ENCODE measurements at regions not wholly inside any gene's neighbourhood (a gene's known extent, or its start where the extent isn't known, plus 50 kb on each side); places are given as distances from the start of the nearest gene placed in this dataset.

DNA sequence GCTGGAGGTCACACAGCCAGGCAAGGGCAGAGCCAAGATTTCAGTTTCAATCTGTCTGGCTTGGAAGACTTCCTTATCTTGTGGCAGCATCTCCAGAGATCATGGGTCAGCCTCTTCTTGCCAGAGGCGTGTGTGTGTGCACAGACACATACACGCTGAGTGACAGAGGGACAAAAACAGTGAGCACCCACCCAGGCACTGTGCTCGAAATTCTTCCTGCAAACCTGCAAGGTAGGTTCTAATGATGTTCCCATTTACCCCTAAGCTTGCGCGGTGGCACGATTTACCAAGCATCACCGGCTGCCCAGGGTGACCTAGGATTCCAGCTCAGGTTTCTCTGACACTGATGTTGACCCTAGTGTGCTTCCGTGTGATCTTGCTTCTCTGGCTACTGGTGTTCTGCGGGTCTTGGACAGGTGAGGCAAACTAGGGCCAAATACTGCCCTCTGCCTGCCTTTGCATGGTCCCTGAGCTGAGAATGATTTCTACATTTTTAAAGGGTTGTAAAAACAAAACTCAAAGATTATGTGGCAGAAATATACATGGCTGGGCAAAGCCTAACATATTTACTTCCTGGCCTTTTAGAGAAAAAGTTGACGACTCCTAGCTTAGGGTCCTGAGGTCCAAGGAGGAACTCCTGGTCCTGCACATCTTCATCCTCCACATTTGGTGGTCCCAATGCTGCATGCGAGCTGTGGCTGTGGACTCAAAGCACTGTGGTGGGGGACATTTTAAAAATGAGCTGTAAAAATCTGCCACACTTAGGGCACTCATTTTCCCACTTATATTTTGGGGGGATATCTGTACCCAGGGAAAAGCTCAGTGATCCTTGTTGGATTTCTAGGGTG is 268.5 kb downstream of the RPS24 start (continued):
- TF ChIP-seq, protein P1, sequence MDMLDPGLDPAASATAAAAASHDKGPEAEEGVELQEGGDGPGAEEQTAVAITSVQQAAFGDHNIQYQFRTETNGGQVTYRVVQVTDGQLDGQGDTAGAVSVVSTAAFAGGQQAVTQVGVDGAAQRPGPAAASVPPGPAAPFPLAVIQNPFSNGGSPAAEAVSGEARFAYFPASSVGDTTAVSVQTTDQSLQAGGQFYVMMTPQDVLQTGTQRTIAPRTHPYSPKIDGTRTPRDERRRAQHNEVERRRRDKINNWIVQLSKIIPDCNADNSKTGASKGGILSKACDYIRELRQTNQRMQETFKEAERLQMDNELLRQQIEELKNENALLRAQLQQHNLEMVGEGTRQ (IDR thresholded peaks at IDR 0.05; ENCODE audit: borderline replicate concordance, low read depth, low read length) = no peak
- TF ChIP-seq NFIC (IDR thresholded peaks at IDR 0.05; ENCODE audit: borderline replicate concordance) (no peak), EZH2phosphoT487 (IDR thresholded peaks at IDR 0.05; ENCODE audit: borderline replicate concordance, low read depth) (no peak), RAD21 (IDR thresholded peaks at IDR 0.05; ENCODE audit: low read length) (peak; percentile 69), JUND (IDR thresholded peaks at IDR 0.05) (no peak), TAF1 (IDR thresholded peaks at IDR 0.05; ENCODE audit: borderline replicate concordance, low read depth, low read length) (no peak), MEF2A (IDR thresholded peaks at IDR 0.05; ENCODE audit: borderline replicate concordance, low read depth) (no peak), TCF12 (IDR thresholded peaks at IDR 0.05) (no peak), SMC3 (IDR thresholded peaks at IDR 0.05; ENCODE audit: low read depth, low read length) (peak; percentile 55)
- TF ChIP-seq, protein P2, sequence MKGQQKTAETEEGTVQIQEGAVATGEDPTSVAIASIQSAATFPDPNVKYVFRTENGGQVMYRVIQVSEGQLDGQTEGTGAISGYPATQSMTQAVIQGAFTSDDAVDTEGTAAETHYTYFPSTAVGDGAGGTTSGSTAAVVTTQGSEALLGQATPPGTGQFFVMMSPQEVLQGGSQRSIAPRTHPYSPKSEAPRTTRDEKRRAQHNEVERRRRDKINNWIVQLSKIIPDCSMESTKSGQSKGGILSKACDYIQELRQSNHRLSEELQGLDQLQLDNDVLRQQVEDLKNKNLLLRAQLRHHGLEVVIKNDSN (IDR thresholded peaks at IDR 0.05; ENCODE audit: borderline replicate concordance, low read depth) = no peak

DNA sequence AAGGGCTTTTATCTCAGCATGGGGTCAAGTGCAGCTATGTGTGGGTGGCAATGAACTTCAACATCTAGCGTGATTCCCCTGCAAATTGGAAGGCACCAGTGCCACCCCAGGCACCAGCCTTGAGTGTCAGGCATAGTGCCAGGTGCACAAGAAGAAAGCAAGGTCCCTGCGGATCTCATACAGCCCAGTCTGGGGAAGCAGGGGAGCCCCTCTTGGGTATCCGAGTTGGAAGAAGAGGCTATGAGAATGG is 269.0 kb downstream of the RPS24 start:
- no peaks in the 10 kb centered on the region for H3K27me3 ChIP-seq (ENCODE audit: insufficient read depth)
- peak overlapping the region; percentile 77 for H2AFZ ChIP-seq (ENCODE audit: low read depth)
- no peaks in the 10 kb centered on the region for H3K79me2 ChIP-seq (ENCODE audit: insufficient read depth)
- H3K9me3 ChIP-seq = no peaks in the 10 kb centered on the region
- no peak for DNase-seq
- H3K4me2 ChIP-seq = peak overlapping the region; percentile 96
- H3K4me1 ChIP-seq (ENCODE audit: control insufficient read depth in 1 of 2, insufficient read depth in 2 of 2, low read depth in 1 of 2, low read length in 1 of 2) = peaks cover 15 to 41% of the 10 kb centered on the region in 2 experiments; a peak in 3 of 4 replicates
- H3K9me2 ChIP-seq = no peaks in the 10 kb centered on the region
- H3F3A ChIP-seq (replicated peaks; ENCODE audit: insufficient read depth) = no peaks in the 10 kb centered on the region
- WGBS (ENCODE audit: low lambda C conversion rate) = 12% methylated on average over 3 of the region's 3 CpGs
- H3K4me3 ChIP-seq (ENCODE audit: low read depth in 2 of 2, low read length in 1 of 2) = peak overlapping the region; percentile 51 to 72
- H3K36me3 ChIP-seq (replicated peaks in 1 of 2; ENCODE audit: control insufficient read depth in 1 of 2, insufficient read depth in 2 of 2, low read length in 1 of 2) = no peaks in the 10 kb centered on the region
- TF ChIP-seq SMC3 (IDR thresholded peaks at IDR 0.05; ENCODE audit: low read depth, low read length) (no peak), YY1 (IDR thresholded peaks at IDR 0.05; ENCODE audit: low read depth) (no peak), TAF1 (IDR thresholded peaks at IDR 0.05; ENCODE audit: borderline replicate concordance, low read depth, low read length) (no peak), NRF1 (IDR thresholded peaks at IDR 0.05; ENCODE audit: low read depth, low read length) (no peak), FOXM1 (IDR thresholded peaks at IDR 0.05; ENCODE audit: low read depth) (no peak)
- no peaks in the 10 kb centered on the region for H4K20me1 ChIP-seq (ENCODE audit: insufficient read depth)
- ChIA-PET POLR2A (interaction anchor here (0.7 to 1.1 kb wide), 5 partner anchors 10 to 255 kb away, joined by 3 to 6 read pairs (median 3); no protein-coding TSS in a partner anchor), CTCF (interaction anchor here (0.6 to 5.4 kb wide), 41 partner anchors 9 to 986 kb away, joined by 3 to 67 read pairs (median 4); no protein-coding TSS in a partner anchor)
- H3K9ac ChIP-seq = peak overlapping the region; percentile 78
- H3K27ac ChIP-seq (ENCODE audit: low read depth in 2 of 2, low read length in 1 of 2) = peak overlapping the region; percentile 71 to 99
